Gastroesophageal sphincter (tissue), 3 donors: ENCODE measurements at regions not wholly inside any gene's neighbourhood (a gene's known extent, or its start where the extent isn't known, plus 50 kb on each side); places are given as distances from the start of the nearest gene placed in this dataset.

Source experiments
- CTCF ChIP-seq, 4 experiments: fragments of 200-600 bp in 2 of 4; fragments of 450-650 bp in 2 of 4; sonication (generic) in 1 of 4; IDR thresholded peaks; one replicate each; pipeline ENCODE4 v1.5.1; 2017 to 2019; ENCODE audit warnings: antibody characterized with exemption in 4 of 4, mild to moderate bottlenecking in 2 of 4, moderate library complexity in 2 of 4
- EP300 ChIP-seq: sonication (generic); formaldehyde crosslinking; IDR thresholded peaks from one replicate; pipeline ENCODE4 v1.6.1; 2017; ENCODE audit warnings: antibody characterized with exemption, mild to moderate bottlenecking
- POLR2A ChIP-seq, 2 donors: fragments of 450-650 bp; IDR thresholded peaks; one replicate each; pipeline ENCODE4 v1.6.1; 2017; ENCODE audit warnings: antibody characterized with exemption in 2 of 2, mild to moderate bottlenecking in 2 of 2, moderate library complexity in 1 of 2
- POLR2AphosphoS5 ChIP-seq: sonication (generic); formaldehyde crosslinking; IDR thresholded peaks from one replicate; pipeline ENCODE4 v1.6.1; 2017; ENCODE audit warnings: antibody characterized with exemption

GRCh38 chr15:85307687-85308045 is 72.7 kb upstream of the AKAP13 start:
- no peak for TF ChIP-seq CTCF (IDR thresholded peaks at IDR 0.05)
- TF ChIP-seq POLR2AphosphoS5 = no peak
- TF ChIP-seq EP300 = no peak
- TF ChIP-seq POLR2A (IDR thresholded peaks at IDR 0.05) = no peak
